GM06990 (cell line): ENCODE measurements at regions not wholly inside any gene's neighbourhood (a gene's known extent, or its start where the extent isn't known, plus 50 kb on each side); places are given as distances from the start of the nearest gene placed in this dataset.

ENCODE experiments used
- DNase-seq: peaks from one replicate; pipeline ENCODE4 v3.0.0-alpha.2; 2011; ENCODE audit not compliant: insufficient read length; ENCODE audit errors: extremely low read depth
- H3K27me3 ChIP-seq: replicated peaks from 2 replicates; pipeline ENCODE4 v1.6.0; 2011; ENCODE audit warnings: low read length; ENCODE audit not compliant: control insufficient read depth, insufficient read depth
- H3K36me3 ChIP-seq: 2 replicates; pipeline ENCODE4 v1.5.1; 2011; ENCODE audit warnings: low read length; ENCODE audit not compliant: control insufficient read depth, insufficient read depth
- H3K4me3 ChIP-seq: replicated peaks from 2 replicates; pipeline ENCODE4 v1.5.1; 2011; ENCODE audit warnings: low read depth, mild to moderate bottlenecking, control low read depth, low read length
- TF ChIP-seq, protein P1 (sequence below): IDR thresholded peaks from 2 replicates; pipeline ENCODE4 v1.5.1; 2011; ENCODE audit warnings: low read length, control low read depth, mild to moderate bottlenecking, inconsistent platforms; ENCODE audit not compliant: insufficient read depth, poor library complexity, severe bottlenecking

DNA sequence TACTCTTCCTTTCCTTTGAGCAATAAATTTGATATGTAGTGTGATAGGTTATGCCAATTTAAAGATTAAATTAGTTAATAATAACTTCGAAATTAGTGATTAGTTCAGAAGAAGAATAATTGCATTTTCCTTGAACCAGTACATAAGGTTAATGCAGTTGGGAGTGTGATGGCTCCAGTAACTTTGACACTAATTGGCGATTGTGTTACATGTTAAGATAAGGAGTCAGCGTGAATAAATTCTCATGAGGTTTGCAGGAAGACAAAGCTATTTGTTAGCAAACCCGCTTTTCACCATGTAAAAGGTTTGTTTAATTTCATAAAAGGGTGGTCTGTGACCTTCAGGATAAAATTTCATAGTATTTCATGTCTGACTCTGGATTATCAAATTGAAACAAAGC lies 1226.8 kb downstream of the SLC16A7 start:
- Histone ChIP-seq H3K4me3 (no peak overlapping the region), H3K27me3 (no peaks in the 10 kb centered on the region), H3K36me3 (no peaks in the 10 kb centered on the region)
- no peak for DNase-seq
- TF ChIP-seq, protein P1, sequence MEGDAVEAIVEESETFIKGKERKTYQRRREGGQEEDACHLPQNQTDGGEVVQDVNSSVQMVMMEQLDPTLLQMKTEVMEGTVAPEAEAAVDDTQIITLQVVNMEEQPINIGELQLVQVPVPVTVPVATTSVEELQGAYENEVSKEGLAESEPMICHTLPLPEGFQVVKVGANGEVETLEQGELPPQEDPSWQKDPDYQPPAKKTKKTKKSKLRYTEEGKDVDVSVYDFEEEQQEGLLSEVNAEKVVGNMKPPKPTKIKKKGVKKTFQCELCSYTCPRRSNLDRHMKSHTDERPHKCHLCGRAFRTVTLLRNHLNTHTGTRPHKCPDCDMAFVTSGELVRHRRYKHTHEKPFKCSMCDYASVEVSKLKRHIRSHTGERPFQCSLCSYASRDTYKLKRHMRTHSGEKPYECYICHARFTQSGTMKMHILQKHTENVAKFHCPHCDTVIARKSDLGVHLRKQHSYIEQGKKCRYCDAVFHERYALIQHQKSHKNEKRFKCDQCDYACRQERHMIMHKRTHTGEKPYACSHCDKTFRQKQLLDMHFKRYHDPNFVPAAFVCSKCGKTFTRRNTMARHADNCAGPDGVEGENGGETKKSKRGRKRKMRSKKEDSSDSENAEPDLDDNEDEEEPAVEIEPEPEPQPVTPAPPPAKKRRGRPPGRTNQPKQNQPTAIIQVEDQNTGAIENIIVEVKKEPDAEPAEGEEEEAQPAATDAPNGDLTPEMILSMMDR = no peak

DNA sequence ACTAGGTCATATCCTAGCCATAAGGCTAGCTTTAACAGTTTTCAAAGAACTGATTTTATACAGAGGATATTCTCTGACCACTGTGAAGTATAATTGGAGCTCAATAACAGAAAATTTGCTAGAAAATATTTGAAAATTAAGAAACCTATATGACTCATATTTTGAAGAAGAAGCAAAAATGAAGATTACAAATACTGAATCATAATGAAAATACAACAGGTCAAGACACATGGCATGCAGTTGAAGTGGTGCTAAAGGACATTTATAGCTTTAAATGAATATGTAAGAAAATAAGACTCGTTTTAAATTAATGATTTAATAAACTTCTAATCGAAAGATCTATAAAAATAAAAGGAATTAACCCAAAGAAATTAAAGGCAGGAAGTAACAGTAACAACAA lies 1234.6 kb downstream of the SLC16A7 start:
- no peak for DNase-seq
- Histone ChIP-seq H3K27me3 (no peaks in the 10 kb centered on the region), H3K4me3 (no peak overlapping the region), H3K36me3 (no peaks in the 10 kb centered on the region)
- TF ChIP-seq, protein P1 = no peak

DNA sequence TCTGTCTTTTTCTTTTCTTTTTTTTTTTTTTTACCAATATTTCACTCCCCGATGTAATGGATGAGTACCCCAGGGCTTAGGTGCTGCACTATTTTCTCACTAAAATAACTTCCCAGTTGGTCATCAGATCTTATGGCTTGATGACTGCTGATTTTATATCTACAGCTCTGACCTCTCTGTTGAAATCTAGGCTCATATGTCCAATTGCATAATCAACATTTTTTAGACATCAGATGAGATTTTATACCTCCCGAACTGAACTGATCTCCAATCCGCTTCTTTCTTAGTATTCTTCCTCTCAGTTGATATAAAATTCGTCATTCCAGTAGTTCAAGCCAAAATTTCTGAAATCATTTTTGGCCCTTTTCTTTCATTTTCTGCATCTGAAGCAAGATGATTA lies 1236.5 kb downstream of the SLC16A7 start:
- Histone ChIP-seq H3K36me3 (no peaks in the 10 kb centered on the region), H3K27me3 (no peaks in the 10 kb centered on the region), H3K4me3 (no peak overlapping the region)
- DNase-seq = no peak
- TF ChIP-seq, protein P1 = no peak

GRCh38 chr12:60834372-60834771 lies 1238.5 kb downstream of the SLC16A7 start:
- no peaks in the 10 kb centered on the region for H3K36me3 ChIP-seq
- H3K27me3 ChIP-seq = no peaks in the 10 kb centered on the region
- no peak overlapping the region for H3K4me3 ChIP-seq
- no peak for DNase-seq
- TF ChIP-seq, protein P1 = no peak

DNA sequence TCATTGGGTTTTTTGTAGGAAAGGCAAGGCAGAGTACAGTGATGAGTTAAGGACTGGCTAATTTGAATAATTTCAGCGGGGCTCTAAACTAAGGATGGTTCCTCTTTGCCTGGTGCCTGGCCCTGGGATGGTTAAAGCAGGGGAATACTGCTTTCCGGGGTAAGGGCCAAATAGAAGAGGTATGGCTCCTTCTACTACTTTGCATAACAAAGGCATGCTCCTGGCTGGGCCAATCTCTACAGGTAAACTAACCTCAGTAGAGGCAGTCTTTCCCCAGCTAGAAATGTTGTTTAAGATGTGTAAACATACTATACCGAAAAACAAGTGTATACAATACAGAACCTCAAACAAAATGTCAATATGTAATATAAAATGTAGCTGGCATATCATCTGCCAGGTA lies 1239.0 kb downstream of the SLC16A7 start:
- H3K4me3 ChIP-seq = no peak overlapping the region
- TF ChIP-seq, protein P1 = no peak
- no peaks in the 10 kb centered on the region for H3K27me3 ChIP-seq
- DNase-seq = no peak
- H3K36me3 ChIP-seq = no peaks in the 10 kb centered on the region

- Histone ChIP-seq H3K27me3 (no peaks in the 10 kb centered on the region), H3K4me3 (no peak overlapping the region), H3K36me3 (no peaks in the 10 kb centered on the region)
- DNase-seq = no peak
- TF ChIP-seq, protein P1 = no peak
Measured at GRCh38 chr12:60836651-60837050, 1240.8 kb downstream of the SLC16A7 start.
